GM19372 (cell line): ENCODE measurements at regions not wholly inside any gene's neighbourhood (a gene's known extent, or its start where the extent isn't known, plus 50 kb on each side); places are given as distances from the start of the nearest gene placed in this dataset.

ENCODE experiments used
- ATAC-seq: cut with Tn5 transposase; IDR thresholded peaks from one replicate; pipeline ENCODE4 v1.9.1; 2021; ENCODE audit warnings: mild to moderate bottlenecking, low read depth, moderate library complexity; ENCODE audit not compliant: unreplicated experiment

GRCh38 chr1:106435269-106435668 lies 621.2 kb upstream of the PRMT6 start:
- no peak for ATAC-seq

GRCh38 chr1:106439475-106439874 lies 617.0 kb upstream of the PRMT6 start:
- no peak for ATAC-seq

GRCh38 chr1:106447466-106447865 lies 609.0 kb upstream of the PRMT6 start:
- no peak for ATAC-seq

- ATAC-seq, result no peak
Measured at GRCh38 chr1:106456832-106457231, 599.6 kb upstream of the PRMT6 start.

GRCh38 chr1:106457368-106457767 lies 599.1 kb upstream of the PRMT6 start:
- no peak for ATAC-seq

GRCh38 chr1:106458866-106459265 lies 597.6 kb upstream of the PRMT6 start:
- no peak for ATAC-seq

- ATAC-seq, result no peak
Measured at GRCh38 chr1:106459418-106459817, 597.1 kb upstream of the PRMT6 start.

- ATAC-seq, result no peak
Measured at GRCh38 chr1:106465666-106466065, 590.8 kb upstream of the PRMT6 start.

GRCh38 chr1:106480629-106481028 lies 575.8 kb upstream of the PRMT6 start:
- no peak for ATAC-seq

GRCh38 chr1:106492880-106493279 lies 563.6 kb upstream of the PRMT6 start:
- ATAC-seq, result no peak

GRCh38 chr1:106494646-106495045 lies 561.8 kb upstream of the PRMT6 start:
- ATAC-seq, result no peak

- ATAC-seq, result no peak
Measured at GRCh38 chr1:106498238-106498637, 558.2 kb upstream of the PRMT6 start.

GRCh38 chr1:106502659-106503058 lies 553.8 kb upstream of the PRMT6 start:
- ATAC-seq, result no peak

GRCh38 chr1:106515375-106515774 lies 541.1 kb upstream of the PRMT6 start:
- ATAC-seq, result no peak

GRCh38 chr1:106517224-106517623 lies 539.2 kb upstream of the PRMT6 start:
- no peak for ATAC-seq

GRCh38 chr1:106523497-106523896 lies 533.0 kb upstream of the PRMT6 start:
- no peak for ATAC-seq

- no peak for ATAC-seq
Measured at GRCh38 chr1:106524631-106525030, 531.8 kb upstream of the PRMT6 start.

GRCh38 chr1:106526650-106527049 lies 529.8 kb upstream of the PRMT6 start:
- no peak for ATAC-seq

GRCh38 chr1:106534612-106535011 lies 521.9 kb upstream of the PRMT6 start:
- no peak for ATAC-seq

- no peak for ATAC-seq
Measured at GRCh38 chr1:106536741-106537140, 519.7 kb upstream of the PRMT6 start.

- no peak for ATAC-seq
Measured at GRCh38 chr1:106548726-106549125, 507.7 kb upstream of the PRMT6 start.

- no peak for ATAC-seq
Measured at GRCh38 chr1:106554294-106554693, 502.2 kb upstream of the PRMT6 start.

- no peak for ATAC-seq
Measured at GRCh38 chr1:106555571-106555970, 500.9 kb upstream of the PRMT6 start.
